DND-41 (cell line): ENCODE measurements at regions not wholly inside any gene's neighbourhood (a gene's known extent, or its start where the extent isn't known, plus 50 kb on each side); places are given as distances from the start of the nearest gene placed in this dataset.

Experiments used
- EZH2 ChIP-seq: IDR thresholded peaks from 3 replicates; pipeline ENCODE4 v1.6.1; 2012; ENCODE audit warnings: borderline replicate concordance, low read depth, mild to moderate bottlenecking, moderate library complexity, low read length, inconsistent platforms; ENCODE audit not compliant: severe bottlenecking
- TF ChIP-seq, protein P1 (sequence below): IDR thresholded peaks from 2 replicates; pipeline ENCODE4 v1.5.1; 2012; ENCODE audit warnings: borderline replicate concordance, low read length, moderate library complexity, mild to moderate bottlenecking; ENCODE audit not compliant: poor library complexity, severe bottlenecking; ENCODE audit errors: extremely low read depth

GRCh38 chr6:15843764-15844163, 180.9 kb upstream of the DTNBP1 start:
- TF ChIP-seq, protein P1, sequence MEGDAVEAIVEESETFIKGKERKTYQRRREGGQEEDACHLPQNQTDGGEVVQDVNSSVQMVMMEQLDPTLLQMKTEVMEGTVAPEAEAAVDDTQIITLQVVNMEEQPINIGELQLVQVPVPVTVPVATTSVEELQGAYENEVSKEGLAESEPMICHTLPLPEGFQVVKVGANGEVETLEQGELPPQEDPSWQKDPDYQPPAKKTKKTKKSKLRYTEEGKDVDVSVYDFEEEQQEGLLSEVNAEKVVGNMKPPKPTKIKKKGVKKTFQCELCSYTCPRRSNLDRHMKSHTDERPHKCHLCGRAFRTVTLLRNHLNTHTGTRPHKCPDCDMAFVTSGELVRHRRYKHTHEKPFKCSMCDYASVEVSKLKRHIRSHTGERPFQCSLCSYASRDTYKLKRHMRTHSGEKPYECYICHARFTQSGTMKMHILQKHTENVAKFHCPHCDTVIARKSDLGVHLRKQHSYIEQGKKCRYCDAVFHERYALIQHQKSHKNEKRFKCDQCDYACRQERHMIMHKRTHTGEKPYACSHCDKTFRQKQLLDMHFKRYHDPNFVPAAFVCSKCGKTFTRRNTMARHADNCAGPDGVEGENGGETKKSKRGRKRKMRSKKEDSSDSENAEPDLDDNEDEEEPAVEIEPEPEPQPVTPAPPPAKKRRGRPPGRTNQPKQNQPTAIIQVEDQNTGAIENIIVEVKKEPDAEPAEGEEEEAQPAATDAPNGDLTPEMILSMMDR: no peak
- no peak for TF ChIP-seq EZH2
